HG03520 (cell line): ENCODE measurements at regions not wholly inside any gene's neighbourhood (a gene's known extent, or its start where the extent isn't known, plus 50 kb on each side); places are given as distances from the start of the nearest gene placed in this dataset.
A peak's percentile ranks its signal among the peaks of the same experiment; 100 is the strongest.

Experiments used
- ATAC-seq: cut with Tn5 transposase; IDR thresholded peaks from one replicate; pipeline ENCODE4 v1.9.1; 2021; ENCODE audit warnings: mild to moderate bottlenecking, moderate library complexity; ENCODE audit not compliant: unreplicated experiment

DNA sequence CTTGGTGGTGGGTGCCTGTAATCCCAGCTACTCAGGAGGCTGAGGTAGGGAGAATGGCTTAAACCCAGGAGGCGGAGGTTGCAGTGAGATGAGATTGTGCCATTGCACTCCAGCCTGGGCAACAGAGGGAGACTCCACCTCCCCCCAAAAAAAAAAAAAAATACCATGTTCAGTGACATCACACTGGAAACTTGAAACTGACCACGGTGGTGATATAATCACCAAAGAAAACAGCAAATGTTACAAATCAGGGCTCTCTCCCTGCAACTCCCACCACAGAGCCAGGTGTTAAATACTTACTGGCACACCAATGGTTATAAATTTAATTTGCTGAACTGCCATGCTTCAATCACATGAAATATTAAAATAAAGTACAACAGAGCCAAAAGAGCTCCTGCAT is 81.4 kb downstream of the ZNF608 start:
- ATAC-seq: no peak

GRCh38 chr5:124664287-124664686 is 82.2 kb downstream of the ZNF608 start:
- ATAC-seq: no peak

GRCh38 chr5:124663101-124663506 is 83.3 kb downstream of the ZNF608 start:
- no peak for ATAC-seq

GRCh38 chr5:124662181-124662781 is 84.2 kb downstream of the ZNF608 start:
- ATAC-seq: no peak

DNA sequence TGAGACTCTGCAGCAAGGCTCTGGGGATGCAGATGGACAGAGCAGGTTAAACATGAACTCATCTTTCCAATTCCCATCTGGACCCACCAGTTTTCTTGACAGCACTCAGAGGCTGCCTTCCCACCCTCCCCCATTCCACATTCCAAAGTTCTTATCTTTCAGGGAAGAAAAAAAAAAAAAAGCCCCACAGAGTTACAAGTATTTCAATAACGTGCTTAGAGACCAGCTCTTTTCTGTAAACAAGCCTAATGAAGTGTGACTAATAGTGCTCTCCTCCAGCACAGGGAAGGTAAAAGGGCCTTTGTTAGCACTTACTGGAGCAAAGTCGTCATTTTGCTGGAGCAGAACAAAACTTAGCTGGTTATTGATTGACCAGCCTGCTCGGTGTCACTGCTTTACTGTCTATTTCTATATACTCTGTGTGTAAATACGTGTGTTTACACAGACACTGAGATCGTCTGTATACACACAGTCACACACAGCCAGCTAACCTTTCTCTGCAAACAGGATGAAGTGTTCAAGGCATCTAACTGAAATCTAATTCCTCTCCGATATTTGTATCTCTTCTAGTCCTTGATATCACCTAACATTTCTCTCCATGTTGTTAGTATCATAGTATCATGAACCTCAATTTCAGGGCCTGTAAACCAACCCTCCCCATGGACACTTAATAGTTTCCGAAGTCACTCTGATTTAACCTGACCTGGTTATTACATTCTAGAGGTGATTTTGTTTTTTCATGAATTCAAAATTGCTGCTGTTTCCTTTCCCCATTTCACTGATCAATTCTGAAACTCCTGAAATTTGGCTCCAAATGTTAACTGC is 84.9 kb downstream of the ZNF608 start:
- ATAC-seq: no peak

GRCh38 chr5:124660229-124661093 is 86.0 kb downstream of the ZNF608 start:
- ATAC-seq: no peak

GRCh38 chr5:124659798-124660197 is 86.6 kb downstream of the ZNF608 start:
- ATAC-seq: no peak

DNA sequence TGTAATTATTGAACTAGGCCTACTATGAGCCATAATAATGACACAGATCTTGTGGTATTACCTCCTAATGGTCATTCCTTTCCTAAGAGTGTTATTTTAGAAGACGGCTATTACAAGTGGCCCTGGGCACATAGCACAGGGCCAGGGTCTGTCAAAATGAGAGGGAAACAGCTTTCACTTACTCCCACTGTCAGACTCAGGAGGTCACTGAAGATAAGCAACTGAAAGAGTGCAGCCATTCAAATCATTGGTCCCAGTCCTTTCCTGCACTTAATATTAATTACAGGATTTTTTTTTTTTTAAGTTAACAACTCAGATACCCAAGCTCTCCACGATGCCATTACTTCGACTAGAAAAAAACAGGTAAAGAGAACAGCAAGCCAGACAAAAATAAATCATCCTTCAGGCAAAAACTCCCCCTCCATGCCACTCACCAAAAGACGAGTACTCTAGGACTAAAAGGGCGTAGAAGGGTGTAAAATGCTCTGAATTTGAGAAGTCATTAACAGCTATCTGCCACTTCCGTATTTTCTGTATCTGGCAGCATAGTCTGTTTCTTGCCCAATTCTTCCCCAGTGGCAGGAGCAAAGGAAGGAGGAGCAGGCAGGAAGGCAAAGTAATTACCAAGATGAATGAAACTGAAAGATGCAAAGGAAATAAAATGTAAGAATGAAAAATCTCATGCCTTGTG is 87.4 kb downstream of the ZNF608 start:
- no peak for ATAC-seq

DNA sequence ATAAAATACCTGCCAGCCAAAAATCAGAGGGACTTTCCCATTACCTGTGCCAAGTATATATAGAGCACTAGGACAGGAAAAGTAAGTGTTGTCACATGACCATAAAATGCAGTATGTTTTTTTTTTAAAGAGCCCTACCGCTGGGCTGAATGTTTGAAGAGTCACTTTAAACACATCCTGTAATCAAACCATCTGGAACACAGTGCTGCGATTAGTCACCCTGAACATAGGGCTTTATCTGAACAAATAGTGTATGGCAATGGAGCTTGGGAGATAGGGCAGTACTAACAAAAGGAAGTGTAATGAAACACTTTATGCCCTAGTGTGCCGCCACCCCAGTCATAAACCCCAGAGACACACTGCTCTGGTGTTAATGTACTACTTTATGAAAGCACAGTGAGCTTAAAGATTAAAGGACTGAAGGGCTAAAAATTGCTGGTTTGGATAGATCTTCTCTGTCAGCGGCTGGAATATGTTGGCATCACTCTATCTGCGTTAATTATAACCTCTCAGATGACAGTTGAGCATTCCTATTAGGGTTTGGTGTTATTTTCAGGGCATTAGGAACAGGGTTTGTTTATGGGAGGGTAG is 90.4 kb downstream of the ZNF608 start:
- ATAC-seq: peak; percentile 39

- ATAC-seq: no peak
These were observed 91.1 kb downstream of the ZNF608 start for GRCh38 chr5:124655251-124655917.

GRCh38 chr5:124654418-124654817 is 92.0 kb downstream of the ZNF608 start:
- no peak for ATAC-seq

DNA sequence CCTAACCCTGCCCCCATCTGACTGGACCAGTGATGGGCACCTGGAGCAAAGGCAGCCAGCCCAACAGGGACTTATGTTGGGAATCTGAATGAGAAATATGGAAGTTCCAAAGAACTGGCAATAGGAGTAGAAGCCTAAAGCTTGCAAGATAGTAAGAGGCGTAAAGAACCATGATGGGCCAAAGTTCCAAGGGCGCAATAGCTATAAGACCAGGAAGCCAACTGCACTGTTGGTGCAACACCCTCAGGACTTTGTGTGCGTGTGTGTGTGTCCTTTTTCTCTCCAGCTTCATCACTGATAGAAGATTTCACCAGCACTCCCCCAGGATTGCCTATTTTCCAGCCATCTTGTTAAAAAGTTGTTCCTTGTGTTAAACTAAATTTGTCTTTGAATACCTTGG is 92.8 kb downstream of the ZNF608 start:
- ATAC-seq: no peak

DNA sequence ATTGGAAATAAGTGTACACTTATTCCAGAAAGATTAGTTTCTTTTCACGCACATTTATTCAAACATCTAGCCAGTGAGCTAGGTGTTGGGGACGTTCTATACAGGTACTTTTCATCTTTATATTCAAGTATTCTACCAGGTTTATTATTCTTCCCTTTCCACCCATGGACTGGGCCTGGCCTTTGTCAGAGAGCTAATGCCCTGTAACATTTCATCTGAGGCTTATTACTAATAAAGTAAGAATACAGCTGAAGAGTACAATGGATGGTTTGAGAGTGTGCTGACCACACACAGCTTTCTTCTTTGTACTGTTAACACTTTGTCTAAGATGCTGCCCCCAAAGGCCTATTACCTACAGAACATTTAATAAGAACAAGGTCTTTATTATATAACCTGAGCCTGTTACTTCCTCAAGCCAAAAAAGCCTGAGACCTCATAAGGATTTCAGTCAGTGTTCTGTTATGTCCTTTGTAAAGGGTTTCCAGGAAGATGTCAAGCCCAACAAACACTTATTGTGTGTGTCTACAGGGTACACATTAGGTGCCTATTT is 93.5 kb downstream of the ZNF608 start:
- ATAC-seq: no peak

- ATAC-seq: no peak
These were observed 94.0 kb downstream of the ZNF608 start for GRCh38 chr5:124652514-124652819.

DNA sequence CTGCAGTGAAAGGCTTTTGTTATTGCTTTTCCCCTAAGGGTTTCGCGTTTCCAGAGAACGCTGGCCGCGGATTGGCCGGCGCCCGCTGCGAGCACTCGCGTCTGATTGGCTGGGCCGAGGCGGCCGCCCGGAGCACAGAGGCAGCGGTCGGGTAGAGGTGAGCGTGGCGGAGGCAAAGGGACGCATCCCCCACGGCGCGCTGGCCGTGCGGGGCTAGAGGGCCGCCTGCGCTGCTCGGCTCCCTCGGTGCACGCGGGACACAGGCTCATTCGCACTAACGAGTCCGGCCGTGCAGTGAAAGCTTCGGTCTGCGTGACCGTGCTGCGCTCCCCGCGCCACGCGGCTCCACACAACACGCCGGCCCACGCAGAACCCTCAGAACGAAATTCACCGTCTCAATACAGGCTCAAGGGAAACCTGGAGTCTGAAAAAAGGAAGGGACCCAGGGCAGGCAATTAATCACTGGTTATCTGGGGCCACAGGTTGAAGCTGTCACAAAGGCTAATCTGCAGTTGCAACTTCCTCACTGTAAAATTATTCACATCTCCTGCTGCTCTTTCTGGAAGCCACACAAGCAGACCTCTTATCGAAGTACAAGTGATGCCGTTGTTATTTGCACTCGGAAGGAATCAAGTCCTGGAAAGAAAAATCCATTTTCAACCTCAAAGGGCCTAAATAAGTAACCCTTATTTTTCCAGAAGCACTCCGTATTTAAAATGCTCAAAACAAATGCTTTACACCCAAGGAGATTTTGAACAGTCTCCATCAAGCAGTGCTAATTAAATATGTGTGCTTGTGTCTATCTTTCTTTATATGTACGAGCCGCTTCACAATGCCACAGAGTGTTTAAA is 94.6 kb downstream of the ZNF608 start:
- ATAC-seq: peak; percentile 21

GRCh38 chr5:124650951-124651662 is 95.3 kb downstream of the ZNF608 start:
- ATAC-seq: no peak

- peak; percentile 59 for ATAC-seq
These were observed 96.3 kb downstream of the ZNF608 start for GRCh38 chr5:124650147-124650561.

GRCh38 chr5:124649491-124650146 is 96.8 kb downstream of the ZNF608 start:
- ATAC-seq: peak; percentile 79
